ENCODE measurements at regions not wholly inside any gene's neighbourhood (a gene's known extent, or its start where the extent isn't known, plus 50 kb on each side); places are given as distances from the start of the nearest gene placed in this dataset.

DNA sequence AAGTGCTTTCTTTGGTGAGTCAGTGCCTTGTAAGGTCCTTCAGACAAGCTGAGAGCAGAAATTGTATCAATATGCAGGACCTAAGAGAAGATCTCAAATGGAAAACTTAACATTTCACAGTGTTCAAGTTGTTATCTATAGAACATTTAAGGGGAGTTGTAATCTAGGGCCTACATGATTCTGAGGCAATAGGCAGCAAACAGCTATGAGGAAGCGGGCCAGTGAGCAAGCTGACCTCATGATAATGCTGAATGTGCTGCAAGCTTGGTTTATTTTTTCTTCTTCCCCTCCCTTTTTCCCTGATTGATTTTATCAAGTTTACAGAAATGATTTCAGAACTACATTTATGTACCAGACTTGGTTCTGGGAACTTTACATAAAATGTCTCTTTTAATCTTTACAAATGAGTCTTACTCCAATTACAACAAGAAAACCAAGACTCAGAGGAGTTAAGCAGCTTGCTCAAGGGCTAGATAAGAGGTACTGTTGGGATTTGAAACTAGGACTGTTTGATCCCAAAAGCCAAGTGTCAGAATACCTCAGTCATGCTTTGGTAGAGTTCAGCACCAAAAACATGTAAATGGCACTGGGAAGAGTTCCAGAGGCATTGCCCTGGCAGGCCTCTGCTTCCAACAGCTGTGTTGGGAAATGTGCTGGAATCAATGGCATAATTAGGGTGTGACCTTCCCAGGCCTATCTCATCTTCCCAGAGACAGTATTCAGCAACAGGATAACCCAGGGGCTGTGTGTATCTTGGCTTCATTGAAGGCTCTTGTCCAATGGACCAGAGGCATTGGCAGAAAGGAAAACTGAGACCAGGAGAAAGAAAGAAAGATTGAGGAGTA is 130.1 kb downstream of the LRRC70 start:
- Histone ChIP-seq H3K27ac (ENCODE audit: extremely low read depth, low read depth, low read length) (no peak overlapping the region), H3K27me3 (ENCODE audit: control insufficient read depth in 2 of 2, insufficient read depth in 2 of 2, low read length in 2 of 2) (no peaks in the 10 kb centered on the region), H3K9me3 (replicated peaks; ENCODE audit: control insufficient read depth, insufficient read depth, low read depth, low read length) (no peaks in the 10 kb centered on the region), H3K4me2 (ENCODE audit: insufficient read depth, low read length) (no peak overlapping the region), H3K4me1 (replicated peaks in 1 of 2; ENCODE audit: control insufficient read depth in 2 of 2, insufficient read depth in 2 of 2, low read length in 2 of 2) (no peaks in the 10 kb centered on the region), H2AFZ (ENCODE audit: low read depth, low read length) (no peak overlapping the region), H3K4me3 (no peak overlapping the region), H3K36me3 (ENCODE audit: control insufficient read depth, insufficient read depth, low read length) (no peaks in the 10 kb centered on the region), H4K20me1 (replicated peaks; ENCODE audit: control insufficient read depth, insufficient read depth, low read length) (no peaks in the 10 kb centered on the region), H3K9ac (ENCODE audit: insufficient read depth in 1 of 2, low read depth in 2 of 2, low read length in 2 of 2) (no peak overlapping the region), H3K79me2 (ENCODE audit: control insufficient read depth, insufficient read depth, low read length) (no peaks in the 10 kb centered on the region), H3K9me1 (ENCODE audit: control insufficient read depth, insufficient read depth, low read length) (no peaks in the 10 kb centered on the region)
- in situ Hi-C loops (cut with MboI) = no loop called here
- POLR2A ChIA-PET = no interaction called here
- WGBS (ENCODE audit: insufficient coverage, low coverage, missing lambda C conversion rate) = 0% methylated on average over 1 of the region's 1 CpG
- ATAC-seq = peak; percentile 47; the same call in 2 of the 3 replicates
- FAIRE-seq = no peak
- CTCF ChIA-PET (ENCODE audit: low intra/inter-chr PET ratio) = no interaction called here
- intact Hi-C loops (cut with micrococcal nuclease) = no loop called here
- DNase-seq (ENCODE audit: extremely low read depth in 1 of 4, low spot score in 3 of 4) = no peak
- BruUV-seq (replicated peaks) = no TSS peak
- TF ChIP-seq, protein P1, sequence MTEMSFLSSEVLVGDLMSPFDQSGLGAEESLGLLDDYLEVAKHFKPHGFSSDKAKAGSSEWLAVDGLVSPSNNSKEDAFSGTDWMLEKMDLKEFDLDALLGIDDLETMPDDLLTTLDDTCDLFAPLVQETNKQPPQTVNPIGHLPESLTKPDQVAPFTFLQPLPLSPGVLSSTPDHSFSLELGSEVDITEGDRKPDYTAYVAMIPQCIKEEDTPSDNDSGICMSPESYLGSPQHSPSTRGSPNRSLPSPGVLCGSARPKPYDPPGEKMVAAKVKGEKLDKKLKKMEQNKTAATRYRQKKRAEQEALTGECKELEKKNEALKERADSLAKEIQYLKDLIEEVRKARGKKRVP (CRISPR knock-in tag; IDR thresholded peaks at IDR 0.05) = peak; percentile 68; the same call in 1 of the 2 replicates
- TF ChIP-seq TRIM24 (IDR thresholded peaks at IDR 0.05) (peak; percentile 35 to 53; a peak in 1 of 4 replicates), EP300 (IDR thresholded peaks at IDR 0.05; ENCODE audit: low read length) (peak; percentile 7; the same call in 1 of the 2 replicates), TAL1 (IDR thresholded peaks at IDR 0.05) (0 out of 2 replicates have a peak, but pooled peaks have one; percentile 9), CEBPG (CRISPR knock-in tag; IDR thresholded peaks at IDR 0.05) (peak; percentile 49), CEBPG (tag; conservative IDR thresholded peaks at IDR 0.05 in 1 of 2, IDR thresholded peaks at IDR 0.05 in 1 of 2) (peak in 1 of 2 experiments; percentile 71; a peak in 2 of 4 replicates), MTA1 (IDR thresholded peaks at IDR 0.05; ENCODE audit: borderline replicate concordance) (no peak), FOSL1 (tag; conservative IDR thresholded peaks at IDR 0.05) (peak; percentile 33; the same call in 1 of the 2 replicates)
- TF ChIP-seq, protein P2, sequence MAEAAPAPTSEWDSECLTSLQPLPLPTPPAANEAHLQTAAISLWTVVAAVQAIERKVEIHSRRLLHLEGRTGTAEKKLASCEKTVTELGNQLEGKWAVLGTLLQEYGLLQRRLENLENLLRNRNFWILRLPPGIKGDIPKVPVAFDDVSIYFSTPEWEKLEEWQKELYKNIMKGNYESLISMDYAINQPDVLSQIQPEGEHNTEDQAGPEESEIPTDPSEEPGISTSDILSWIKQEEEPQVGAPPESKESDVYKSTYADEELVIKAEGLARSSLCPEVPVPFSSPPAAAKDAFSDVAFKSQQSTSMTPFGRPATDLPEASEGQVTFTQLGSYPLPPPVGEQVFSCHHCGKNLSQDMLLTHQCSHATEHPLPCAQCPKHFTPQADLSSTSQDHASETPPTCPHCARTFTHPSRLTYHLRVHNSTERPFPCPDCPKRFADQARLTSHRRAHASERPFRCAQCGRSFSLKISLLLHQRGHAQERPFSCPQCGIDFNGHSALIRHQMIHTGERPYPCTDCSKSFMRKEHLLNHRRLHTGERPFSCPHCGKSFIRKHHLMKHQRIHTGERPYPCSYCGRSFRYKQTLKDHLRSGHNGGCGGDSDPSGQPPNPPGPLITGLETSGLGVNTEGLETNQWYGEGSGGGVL (CRISPR knock-in tag; IDR thresholded peaks at IDR 0.05) = no peak
- TF ChIP-seq, protein P3, sequence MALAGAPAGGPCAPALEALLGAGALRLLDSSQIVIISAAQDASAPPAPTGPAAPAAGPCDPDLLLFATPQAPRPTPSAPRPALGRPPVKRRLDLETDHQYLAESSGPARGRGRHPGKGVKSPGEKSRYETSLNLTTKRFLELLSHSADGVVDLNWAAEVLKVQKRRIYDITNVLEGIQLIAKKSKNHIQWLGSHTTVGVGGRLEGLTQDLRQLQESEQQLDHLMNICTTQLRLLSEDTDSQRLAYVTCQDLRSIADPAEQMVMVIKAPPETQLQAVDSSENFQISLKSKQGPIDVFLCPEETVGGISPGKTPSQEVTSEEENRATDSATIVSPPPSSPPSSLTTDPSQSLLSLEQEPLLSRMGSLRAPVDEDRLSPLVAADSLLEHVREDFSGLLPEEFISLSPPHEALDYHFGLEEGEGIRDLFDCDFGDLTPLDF (CRISPR knock-in tag; IDR thresholded peaks at IDR 0.05) = no peak

Measured in K562 (cell line).